SJCRH30 (cell line): ENCODE measurements at regions not wholly inside any gene's neighbourhood (a gene's known extent, or its start where the extent isn't known, plus 50 kb on each side); places are given as distances from the start of the nearest gene placed in this dataset.

ENCODE experiments used
- DNase-seq, 2 experiments: peaks; one replicate each; pipeline ENCODE4 v3.0.0-alpha.2; 2015 to 2020
- H3K27ac ChIP-seq: fragments of 250-450 bp; sonication (Bioruptor Pico); 2 replicates; pipeline ENCODE4 v1.5.1; 2020; ENCODE audit warnings: mild to moderate bottlenecking, moderate library complexity
- H3K27me3 ChIP-seq: fragments of 250-450 bp; sonication (Bioruptor Pico); 2 replicates; pipeline ENCODE4 v1.5.1; 2020; ENCODE audit warnings: mild to moderate bottlenecking, moderate library complexity
- H3K36me3 ChIP-seq: fragments of 250-450 bp; sonication (Bioruptor Pico); 2 replicates; pipeline ENCODE4 v1.5.1; 2020; ENCODE audit warnings: mild to moderate bottlenecking, moderate library complexity
- H3K4me1 ChIP-seq: fragments of 250-450 bp; sonication (Bioruptor Pico); 2 replicates; pipeline ENCODE4 v1.5.1; 2020; ENCODE audit warnings: mild to moderate bottlenecking, moderate library complexity
- H3K4me3 ChIP-seq: fragments of 250-450 bp; sonication (Bioruptor Pico); 2 replicates; pipeline ENCODE4 v1.5.1; 2020; ENCODE audit warnings: mild to moderate bottlenecking, moderate library complexity
- H3K9me3 ChIP-seq: fragments of 250-450 bp; sonication (Bioruptor Pico); replicated peaks from 2 replicates; pipeline ENCODE4 v1.5.1; 2020; ENCODE audit warnings: mild to moderate bottlenecking, moderate library complexity

- no peaks in the 10 kb centered on the region for H3K9me3 ChIP-seq
- H3K36me3 ChIP-seq, result no peaks in the 10 kb centered on the region
- H3K4me3 ChIP-seq, result no peak overlapping the region
- no peaks in the 10 kb centered on the region for H3K27me3 ChIP-seq
- H3K4me1 ChIP-seq, result no peaks in the 10 kb centered on the region
- H3K27ac ChIP-seq, result no peak overlapping the region
- no peak for DNase-seq
Measured at GRCh38 chr1:193358419-193358818, 172.0 kb upstream of the B3GALT2 start.

DNA sequence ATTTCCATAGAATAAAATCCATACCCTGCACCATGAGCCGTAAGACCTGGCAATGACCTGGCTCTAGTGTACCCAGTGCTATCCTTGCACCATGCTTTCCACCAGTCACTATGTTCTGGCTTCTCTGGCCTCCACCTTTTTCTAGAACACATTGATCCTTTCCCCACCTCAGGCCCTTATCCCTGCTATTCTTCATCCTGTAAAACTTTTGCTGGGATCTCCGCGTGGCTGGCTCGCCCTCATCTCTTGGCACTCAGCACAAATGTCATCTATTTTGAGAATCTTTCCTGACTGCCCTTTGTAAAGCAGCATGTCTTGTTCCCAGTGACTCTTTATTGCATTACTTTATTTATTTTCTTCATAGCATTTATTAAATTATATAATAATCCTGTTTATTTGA, 169.8 kb upstream of the B3GALT2 start:
- H3K4me1 ChIP-seq, result no peaks in the 10 kb centered on the region
- H3K27me3 ChIP-seq, result no peaks in the 10 kb centered on the region
- H3K36me3 ChIP-seq, result no peaks in the 10 kb centered on the region
- H3K27ac ChIP-seq, result no peak overlapping the region
- H3K4me3 ChIP-seq, result no peak overlapping the region
- no peak for DNase-seq
- no peaks in the 10 kb centered on the region for H3K9me3 ChIP-seq

- H3K4me3 ChIP-seq, result no peak overlapping the region
- no peaks in the 10 kb centered on the region for H3K4me1 ChIP-seq
- no peaks in the 10 kb centered on the region for H3K36me3 ChIP-seq
- H3K9me3 ChIP-seq, result no peaks in the 10 kb centered on the region
- H3K27me3 ChIP-seq, result no peaks in the 10 kb centered on the region
- H3K27ac ChIP-seq, result no peak overlapping the region
- no peak for DNase-seq
Measured at GRCh38 chr1:193355626-193356025, 169.2 kb upstream of the B3GALT2 start.

DNA sequence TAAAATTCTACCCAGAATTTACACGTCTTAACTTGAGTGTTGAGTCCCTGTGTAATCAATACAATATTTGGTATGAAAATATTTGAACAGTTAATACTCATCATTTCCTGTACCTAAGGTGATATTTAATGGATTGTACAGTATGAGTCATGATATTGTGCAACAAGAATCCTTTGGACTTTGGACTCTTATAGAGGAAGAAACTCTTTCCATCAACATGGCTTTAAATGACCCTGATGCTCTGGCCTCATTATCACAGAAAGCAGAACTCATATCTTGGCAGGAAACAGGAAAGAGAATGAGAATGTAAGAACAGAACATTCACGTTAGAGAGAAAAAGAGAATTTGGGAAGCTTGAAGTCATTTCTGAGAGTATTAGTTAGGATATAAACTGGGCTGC, 168.8 kb upstream of the B3GALT2 start:
- no peaks in the 10 kb centered on the region for H3K36me3 ChIP-seq
- DNase-seq, result no peak

DNA sequence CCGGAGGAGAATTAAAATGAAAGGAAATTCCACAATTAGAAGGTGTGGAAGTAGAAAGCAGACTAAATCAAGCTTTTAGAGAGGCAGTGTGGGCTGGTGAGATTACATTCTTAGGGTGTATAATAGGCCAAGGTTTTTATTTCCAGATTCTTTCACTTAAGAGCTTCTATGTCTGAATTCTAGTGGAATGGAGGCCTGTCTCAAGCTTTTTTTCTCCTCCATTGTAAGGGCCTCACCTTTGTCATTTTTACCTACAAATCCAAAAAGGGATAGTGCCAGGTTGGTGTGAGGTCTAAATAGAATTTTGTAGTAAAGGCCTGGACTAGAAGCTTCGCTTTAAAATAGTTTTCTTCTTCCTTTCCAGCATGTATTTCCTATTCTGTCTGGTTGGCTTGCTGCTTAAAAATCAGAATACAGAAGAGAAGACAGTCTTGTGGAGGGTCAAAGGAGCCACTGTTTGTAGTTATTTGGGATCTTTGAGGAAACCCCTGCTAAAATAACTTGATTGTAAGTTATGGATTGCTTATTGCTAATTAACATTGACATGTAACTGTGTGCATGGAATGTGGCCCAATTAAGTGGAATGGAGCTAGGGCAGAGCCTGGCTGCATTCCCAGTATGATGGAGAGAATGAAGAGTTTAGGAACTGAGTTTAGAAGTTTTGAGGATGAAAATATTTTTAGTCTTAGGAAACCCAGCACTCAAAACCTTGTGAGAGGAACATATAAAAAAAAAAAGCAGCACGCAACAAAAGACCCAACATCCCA, 162.5 kb upstream of the B3GALT2 start:
- no peaks in the 10 kb centered on the region for H3K27me3 ChIP-seq
- no peak for DNase-seq
- no peak overlapping the region for H3K4me3 ChIP-seq
- no peaks in the 10 kb centered on the region for H3K4me1 ChIP-seq
- no peaks in the 10 kb centered on the region for H3K9me3 ChIP-seq
- H3K27ac ChIP-seq, result no peak overlapping the region
- no peaks in the 10 kb centered on the region for H3K36me3 ChIP-seq

More for the DNA sequence above, 168.8 kb upstream of the B3GALT2 start:
- no peak overlapping the region for H3K4me3 ChIP-seq
- H3K27me3 ChIP-seq, result no peaks in the 10 kb centered on the region
- no peaks in the 10 kb centered on the region for H3K4me1 ChIP-seq
- no peaks in the 10 kb centered on the region for H3K9me3 ChIP-seq
- H3K27ac ChIP-seq, result no peak overlapping the region

DNA sequence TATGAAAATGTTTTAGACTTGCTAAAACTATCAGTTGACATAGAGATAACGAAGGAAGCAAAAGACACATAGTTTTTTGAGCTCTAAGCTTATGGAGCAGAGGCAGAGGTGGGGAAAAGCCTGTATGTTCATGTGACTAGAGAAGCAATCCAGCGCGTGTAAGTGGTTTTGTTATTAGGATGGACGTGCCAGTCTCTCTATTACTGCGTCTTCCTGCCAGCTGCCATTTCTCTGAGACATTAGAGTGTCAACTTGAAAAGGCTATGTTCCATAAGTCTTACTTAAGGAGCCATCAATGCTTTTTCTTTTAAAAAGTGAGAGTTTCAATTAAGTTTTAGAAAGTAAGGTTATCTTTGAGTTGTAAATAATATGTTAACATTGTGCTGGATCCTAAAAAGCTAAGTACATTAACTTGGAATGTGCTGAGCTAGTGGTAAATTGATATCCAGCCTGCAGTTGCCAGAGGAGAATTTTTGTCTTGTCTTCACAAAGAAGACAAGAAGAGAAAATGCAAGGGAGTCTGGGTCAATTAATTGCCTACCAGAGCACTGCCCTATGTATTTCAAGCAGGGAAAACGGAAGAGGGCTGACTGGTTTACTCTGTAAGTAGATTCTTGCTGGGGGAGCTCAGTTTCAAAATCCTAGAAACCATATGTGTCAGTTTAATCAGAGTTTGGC, 161.8 kb upstream of the B3GALT2 start:
- no peaks in the 10 kb centered on the region for H3K9me3 ChIP-seq
- DNase-seq, result peak in 1 of 2 experiments; percentile 1
- no peaks in the 10 kb centered on the region for H3K36me3 ChIP-seq
- no peaks in the 10 kb centered on the region for H3K27me3 ChIP-seq
- no peak overlapping the region for H3K27ac ChIP-seq
- no peaks in the 10 kb centered on the region for H3K4me1 ChIP-seq
- H3K4me3 ChIP-seq, result no peak overlapping the region

DNA sequence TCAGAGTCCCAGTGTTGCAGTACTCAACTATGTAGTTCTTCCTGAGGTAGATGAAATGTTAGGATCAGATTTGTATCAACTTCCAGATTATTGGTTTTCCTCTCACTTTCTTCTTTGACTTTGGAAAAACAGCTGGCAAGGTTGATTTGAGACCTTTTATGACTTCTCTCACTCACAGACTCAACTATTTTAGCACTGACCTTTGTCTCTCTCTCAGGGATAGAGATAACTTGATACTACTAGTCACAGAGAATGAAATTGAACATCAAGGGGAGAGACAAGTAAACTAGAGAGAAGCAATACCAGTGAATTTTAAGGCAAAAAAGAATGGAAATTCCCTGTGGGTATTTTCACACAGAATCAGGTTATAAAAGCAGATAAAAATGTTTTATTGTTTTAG, 159.7 kb upstream of the B3GALT2 start:
- no peak overlapping the region for H3K4me3 ChIP-seq
- no peaks in the 10 kb centered on the region for H3K4me1 ChIP-seq
- H3K27ac ChIP-seq, result no peak overlapping the region
- no peaks in the 10 kb centered on the region for H3K9me3 ChIP-seq
- H3K27me3 ChIP-seq, result no peaks in the 10 kb centered on the region
- DNase-seq, result no peak
- no peaks in the 10 kb centered on the region for H3K36me3 ChIP-seq

- no peak for DNase-seq
- Histone ChIP-seq H3K27me3 (no peaks in the 10 kb centered on the region), H3K27ac (no peak overlapping the region), H3K36me3 (no peaks in the 10 kb centered on the region), H3K9me3 (no peaks in the 10 kb centered on the region), H3K4me1 (no peaks in the 10 kb centered on the region), H3K4me3 (no peak overlapping the region)
Measured at GRCh38 chr1:193342811-193343210, 156.4 kb upstream of the B3GALT2 start.

GRCh38 chr1:193340331-193340730, 153.9 kb upstream of the B3GALT2 start:
- H3K9me3 ChIP-seq, result no peaks in the 10 kb centered on the region

GRCh38 chr1:193339401-193339800, 153.0 kb upstream of the B3GALT2 start:
- no peak overlapping the region for H3K27ac ChIP-seq
- no peaks in the 10 kb centered on the region for H3K36me3 ChIP-seq
- no peaks in the 10 kb centered on the region for H3K9me3 ChIP-seq
- H3K4me1 ChIP-seq, result peaks cover 14% of the 10 kb centered on the region
- no peaks in the 10 kb centered on the region for H3K27me3 ChIP-seq
- DNase-seq, result no peak
- H3K4me3 ChIP-seq, result no peak overlapping the region

More at GRCh38 chr1:193340331-193340730, 153.9 kb upstream of the B3GALT2 start:
- H3K36me3 ChIP-seq, result no peaks in the 10 kb centered on the region
- no peak overlapping the region for H3K4me3 ChIP-seq
- H3K27me3 ChIP-seq, result no peaks in the 10 kb centered on the region
- DNase-seq, result no peak
- peaks cover 13% of the 10 kb centered on the region for H3K4me1 ChIP-seq
- no peak overlapping the region for H3K27ac ChIP-seq

DNA sequence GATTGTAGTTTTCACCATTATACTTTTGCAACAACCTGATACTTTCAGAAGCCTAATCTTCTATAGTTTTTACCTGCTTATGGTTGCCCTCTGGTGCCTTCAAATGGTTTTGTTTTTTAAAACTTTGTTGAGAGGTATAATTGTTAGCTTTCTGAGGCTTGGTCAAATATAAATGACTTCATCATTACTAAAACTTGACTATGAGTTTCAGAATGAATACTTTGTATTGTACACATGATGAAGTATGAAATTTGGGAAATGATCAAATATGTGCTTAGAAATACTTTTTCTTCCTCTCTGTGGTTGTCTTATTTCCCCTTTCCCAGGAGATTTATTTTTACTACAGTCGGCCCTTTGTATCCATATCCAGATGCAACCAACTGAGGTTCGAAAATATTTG, 151.8 kb upstream of the B3GALT2 start:
- no peaks in the 10 kb centered on the region for H3K9me3 ChIP-seq
- no peaks in the 10 kb centered on the region for H3K27me3 ChIP-seq
- H3K27ac ChIP-seq, result no peak overlapping the region
- no peak overlapping the region for H3K4me3 ChIP-seq
- H3K36me3 ChIP-seq, result no peaks in the 10 kb centered on the region
- DNase-seq, result no peak
- peaks cover 14% of the 10 kb centered on the region for H3K4me1 ChIP-seq

DNA sequence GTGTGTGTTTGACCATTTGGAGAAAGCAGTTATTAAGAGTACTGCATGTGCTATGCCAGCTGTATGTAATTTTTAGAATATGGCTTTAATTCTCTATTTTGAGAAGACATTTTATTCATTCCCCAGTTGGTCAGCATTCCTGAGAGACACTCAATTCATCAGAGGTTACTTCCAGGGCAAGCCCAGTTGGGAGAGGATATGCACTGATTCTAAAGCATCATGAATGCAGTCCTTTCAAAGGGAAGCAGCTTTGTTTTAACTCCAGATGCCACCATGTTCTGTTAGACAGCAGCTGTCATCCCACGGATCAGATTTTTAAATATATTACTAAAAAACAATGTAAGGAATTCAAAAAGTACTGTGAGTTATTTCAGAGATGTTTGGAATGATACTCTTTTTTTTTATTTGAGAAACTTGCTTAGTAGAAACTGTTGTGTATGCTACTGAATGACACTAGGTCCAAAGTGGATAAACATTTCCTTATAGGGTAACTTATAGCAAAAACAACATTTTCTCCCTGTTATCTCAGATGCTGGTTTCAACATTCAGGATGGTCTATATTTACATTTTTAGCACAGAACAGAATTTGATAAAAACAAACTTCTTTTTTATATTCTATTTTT, 149.5 kb upstream of the B3GALT2 start:
- Histone ChIP-seq H3K9me3 (no peaks in the 10 kb centered on the region), H3K27me3 (no peaks in the 10 kb centered on the region), H3K27ac (peak overlapping the region; percentile 42), H3K4me1 (peaks cover 14% of the 10 kb centered on the region), H3K36me3 (no peaks in the 10 kb centered on the region), H3K4me3 (no peak overlapping the region)
- peak; percentile 33 to 34 for DNase-seq

- DNase-seq, result no peak
- Histone ChIP-seq H3K4me1 (peaks cover 14% of the 10 kb centered on the region), H3K4me3 (no peak overlapping the region), H3K27ac (no peak overlapping the region), H3K27me3 (no peaks in the 10 kb centered on the region), H3K36me3 (no peaks in the 10 kb centered on the region), H3K9me3 (no peaks in the 10 kb centered on the region)
Measured at GRCh38 chr1:193333166-193333565, 146.8 kb upstream of the B3GALT2 start.

DNA sequence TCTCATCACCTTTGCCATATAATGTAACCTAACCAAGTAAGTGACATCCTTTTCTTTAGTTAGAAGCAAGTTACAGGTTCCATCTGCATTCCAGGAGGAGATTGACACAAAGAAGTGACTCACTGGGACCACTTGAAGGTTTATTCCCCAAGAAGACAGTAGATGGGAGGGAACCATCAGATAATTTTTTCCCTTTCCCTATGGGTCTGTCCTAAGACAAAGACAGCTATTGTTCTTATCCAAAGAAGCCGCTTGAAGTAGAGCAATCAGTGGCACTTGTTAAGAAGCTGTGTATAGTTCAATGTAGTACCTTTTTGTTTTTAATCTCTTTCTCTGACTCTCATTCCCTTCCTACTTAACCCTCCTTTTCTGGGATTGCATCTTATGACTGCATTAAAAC, 139.9 kb upstream of the B3GALT2 start:
- Histone ChIP-seq H3K36me3 (no peaks in the 10 kb centered on the region), H3K4me3 (no peak overlapping the region), H3K27ac (no peak overlapping the region), H3K9me3 (no peaks in the 10 kb centered on the region), H3K4me1 (peaks cover 12% of the 10 kb centered on the region), H3K27me3 (no peaks in the 10 kb centered on the region)
- no peak for DNase-seq

DNA sequence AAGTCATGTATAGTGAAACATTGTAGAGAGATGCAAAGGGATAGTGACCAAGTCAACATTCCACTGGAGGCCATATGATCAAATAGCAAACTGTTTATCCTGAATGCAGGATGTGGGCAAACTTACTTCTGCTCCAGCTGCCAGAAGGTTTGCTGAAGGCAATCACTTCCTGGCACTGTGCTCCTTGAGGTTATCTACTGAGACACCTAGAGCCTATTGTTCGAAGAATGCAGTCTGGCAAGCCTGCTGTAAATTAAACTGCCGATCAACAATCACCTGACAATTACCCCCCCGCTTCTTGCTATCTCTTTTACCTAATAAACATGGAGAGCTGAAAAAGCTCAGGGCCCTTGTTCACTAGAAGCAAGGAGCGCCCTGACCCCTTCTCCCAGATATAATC, 139.4 kb upstream of the B3GALT2 start:
- Histone ChIP-seq H3K27ac (no peak overlapping the region), H3K4me3 (no peak overlapping the region), H3K36me3 (no peaks in the 10 kb centered on the region), H3K4me1 (peaks cover 15% of the 10 kb centered on the region), H3K27me3 (no peaks in the 10 kb centered on the region), H3K9me3 (no peaks in the 10 kb centered on the region)
- DNase-seq, result no peak
